Activated CD4-positive, alpha-beta T cell treated with anti-CD3 and anti-CD28 coated beads, Interleukin-2, amount 10 ng/mL, durations not matched to agents 7 days and 5 days (primary cell): ENCODE measurements at regions not wholly inside any gene's neighbourhood (a gene's known extent, or its start where the extent isn't known, plus 50 kb on each side); places are given as distances from the start of the nearest gene placed in this dataset.

Experiments used
- CTCF ChIA-PET: fragments of 350-600 bp; sonication (Branson Sonifier 250); formaldehyde crosslinking; loops from one replicate; lab custom pipeline; 2021; ENCODE audit warnings: antibody characterized with exemption; lab: Charles Lee
- POLR2A ChIA-PET: fragments of 350-600 bp; sonication (Branson Sonifier 250); formaldehyde crosslinking; loops from one replicate; lab custom pipeline; 2021; ENCODE audit warnings: antibody characterized with exemption; lab: Charles Lee
- DNase-seq: peaks from one replicate; pipeline ENCODE4 v3.0.0-alpha.2; 2020
- H3K27ac Mint-ChIP-seq: one replicate; pipeline ENCODE4 v1.8.0; 2021; ENCODE audit warnings: mild to moderate bottlenecking, moderate library complexity, mixed read lengths
- H3K27me3 Mint-ChIP-seq: one replicate; pipeline ENCODE4 v1.8.0; 2021; ENCODE audit warnings: mixed read lengths
- H3K36me3 Mint-ChIP-seq: one replicate; pipeline ENCODE4 v1.8.0; 2021; ENCODE audit warnings: low read depth, mixed read lengths
- H3K4me1 Mint-ChIP-seq: one replicate; pipeline ENCODE4 v1.8.0; 2021; ENCODE audit warnings: mixed read lengths
- H3K4me3 Mint-ChIP-seq: one replicate; pipeline ENCODE4 v1.8.0; 2021; ENCODE audit warnings: mild to moderate bottlenecking, moderate library complexity, mixed read lengths
- H3K9me3 Mint-ChIP-seq: one replicate; pipeline ENCODE4 v1.8.0; 2021; ENCODE audit warnings: mixed read lengths

DNA sequence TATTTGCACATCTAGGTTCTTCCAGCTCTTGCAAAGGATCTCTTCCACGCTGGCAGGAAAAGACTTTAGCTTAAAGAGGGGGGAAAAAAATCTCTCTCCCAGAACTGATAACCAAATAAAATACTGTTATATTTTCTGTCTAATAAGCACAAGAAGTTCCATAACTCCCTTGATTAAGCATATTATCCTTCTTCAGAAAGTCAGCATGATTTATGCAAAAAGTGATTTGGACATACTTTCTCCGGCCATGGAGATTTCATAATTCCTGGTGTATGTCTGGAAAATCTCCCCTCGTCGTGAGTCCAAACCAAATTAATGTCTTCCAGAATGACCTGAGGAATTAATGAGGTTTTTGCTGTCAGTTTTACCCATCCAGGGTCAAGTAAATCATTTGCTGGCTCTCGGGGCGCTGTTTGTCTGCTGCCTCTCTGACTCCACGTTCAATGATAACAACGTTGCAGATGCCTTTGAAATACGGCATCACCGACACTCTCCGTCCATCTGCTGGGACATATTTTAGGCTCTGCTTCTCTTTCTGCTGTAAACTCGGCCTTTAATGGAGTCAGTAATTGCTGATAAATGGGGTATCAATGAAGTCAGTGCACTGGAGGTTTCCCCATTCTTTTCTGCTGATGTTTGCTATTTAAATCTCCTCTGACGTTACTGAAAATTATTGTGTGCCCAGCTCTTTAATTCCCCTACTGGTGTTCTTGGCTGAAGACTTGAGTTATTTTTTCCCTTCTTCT lies 112.9 kb downstream of the HLX start:
- CTCF ChIA-PET: no interaction called here
- peaks cover 3% of the 10 kb centered on the region for H3K27me3 Mint-ChIP-seq

DNA sequence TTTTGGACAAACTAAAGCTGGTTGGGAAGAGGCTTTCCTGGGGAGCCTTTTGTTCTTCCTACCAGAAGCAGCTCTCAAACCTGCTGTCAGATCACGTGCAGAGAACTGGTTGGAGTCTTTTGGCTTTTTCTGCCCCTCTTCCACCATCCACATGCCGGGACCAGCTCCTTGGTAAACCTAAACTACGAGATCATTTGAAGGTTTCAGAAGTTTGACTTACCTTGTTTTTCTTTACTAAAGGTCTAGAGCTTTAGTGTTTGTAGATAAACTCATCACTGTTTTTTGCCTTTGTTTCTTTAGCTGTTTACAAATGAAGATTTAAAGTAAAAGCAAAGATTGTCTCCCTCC lies 113.4 kb downstream of the HLX start:
- H3K27ac Mint-ChIP-seq: no peak overlapping the region
- H3K9me3 Mint-ChIP-seq: peaks cover 5% of the 10 kb centered on the region
- peaks cover 3% of the 10 kb centered on the region for H3K27me3 Mint-ChIP-seq
- H3K36me3 Mint-ChIP-seq: no peaks in the 10 kb centered on the region
- ChIA-PET POLR2A (no interaction called here), CTCF (no interaction called here)
- H3K4me1 Mint-ChIP-seq: no peaks in the 10 kb centered on the region
- no peak overlapping the region for H3K4me3 Mint-ChIP-seq
- no peak for DNase-seq

More for the DNA sequence above, 112.9 kb downstream of the HLX start:
- no peak for DNase-seq
- H3K4me3 Mint-ChIP-seq: no peak overlapping the region
- no peaks in the 10 kb centered on the region for H3K36me3 Mint-ChIP-seq
- POLR2A ChIA-PET: no interaction called here
- no peak overlapping the region for H3K27ac Mint-ChIP-seq
- H3K9me3 Mint-ChIP-seq: peaks cover 3% of the 10 kb centered on the region
- H3K4me1 Mint-ChIP-seq: no peaks in the 10 kb centered on the region

DNA sequence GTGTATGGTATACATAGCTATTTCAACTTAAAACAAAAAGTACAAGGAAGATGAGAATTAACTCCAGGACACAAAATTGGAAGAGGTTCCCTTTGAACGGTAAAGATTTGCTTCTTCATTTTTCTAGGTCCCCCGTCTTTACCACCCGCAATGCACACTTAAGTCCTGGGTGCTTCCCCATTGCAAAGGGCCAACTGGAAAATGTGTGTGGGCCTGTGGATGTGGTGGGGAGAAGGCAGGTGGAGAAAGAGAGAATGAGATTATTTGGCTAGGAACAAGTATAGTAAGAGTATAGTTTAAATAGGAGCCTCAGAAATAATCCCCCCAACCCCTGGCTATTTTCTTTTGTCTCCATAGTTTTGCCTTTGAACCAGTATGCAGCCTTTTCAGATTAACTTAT lies 115.4 kb downstream of the HLX start:
- H3K27ac Mint-ChIP-seq: no peak overlapping the region
- no peaks in the 10 kb centered on the region for H3K36me3 Mint-ChIP-seq
- CTCF ChIA-PET: no interaction called here
- DNase-seq: no peak
- H3K9me3 Mint-ChIP-seq: peaks cover 5% of the 10 kb centered on the region
- H3K27me3 Mint-ChIP-seq: no peaks in the 10 kb centered on the region
- POLR2A ChIA-PET: no interaction called here
- H3K4me1 Mint-ChIP-seq: no peaks in the 10 kb centered on the region
- no peak overlapping the region for H3K4me3 Mint-ChIP-seq

DNA sequence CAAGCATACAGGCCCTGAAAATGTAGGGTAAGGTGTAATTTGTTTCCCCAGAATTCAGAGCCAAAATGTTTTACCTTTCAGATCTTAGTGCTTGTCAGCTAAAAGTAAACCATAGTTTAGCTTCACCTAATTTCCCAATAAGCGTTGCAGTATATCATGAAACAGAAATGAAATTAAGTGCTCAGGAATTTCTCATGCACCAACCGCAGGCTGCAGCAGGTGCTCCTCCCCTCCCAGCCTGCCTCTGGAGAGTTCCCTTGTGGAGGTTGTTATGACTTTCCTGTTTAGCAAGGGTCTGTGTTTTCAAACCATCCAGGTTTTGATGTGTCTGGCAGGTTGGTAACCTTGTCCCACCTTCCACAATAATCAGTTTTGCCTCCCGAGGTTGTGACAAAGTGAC lies 118.5 kb downstream of the HLX start:
- Mint-ChIP-seq H3K9me3 (peaks cover 5% of the 10 kb centered on the region), H3K27me3 (no peaks in the 10 kb centered on the region), H3K27ac (no peak overlapping the region), H3K36me3 (no peaks in the 10 kb centered on the region), H3K4me3 (no peak overlapping the region), H3K4me1 (no peaks in the 10 kb centered on the region)
- CTCF ChIA-PET: no interaction called here
- POLR2A ChIA-PET: no interaction called here
- no peak for DNase-seq

DNA sequence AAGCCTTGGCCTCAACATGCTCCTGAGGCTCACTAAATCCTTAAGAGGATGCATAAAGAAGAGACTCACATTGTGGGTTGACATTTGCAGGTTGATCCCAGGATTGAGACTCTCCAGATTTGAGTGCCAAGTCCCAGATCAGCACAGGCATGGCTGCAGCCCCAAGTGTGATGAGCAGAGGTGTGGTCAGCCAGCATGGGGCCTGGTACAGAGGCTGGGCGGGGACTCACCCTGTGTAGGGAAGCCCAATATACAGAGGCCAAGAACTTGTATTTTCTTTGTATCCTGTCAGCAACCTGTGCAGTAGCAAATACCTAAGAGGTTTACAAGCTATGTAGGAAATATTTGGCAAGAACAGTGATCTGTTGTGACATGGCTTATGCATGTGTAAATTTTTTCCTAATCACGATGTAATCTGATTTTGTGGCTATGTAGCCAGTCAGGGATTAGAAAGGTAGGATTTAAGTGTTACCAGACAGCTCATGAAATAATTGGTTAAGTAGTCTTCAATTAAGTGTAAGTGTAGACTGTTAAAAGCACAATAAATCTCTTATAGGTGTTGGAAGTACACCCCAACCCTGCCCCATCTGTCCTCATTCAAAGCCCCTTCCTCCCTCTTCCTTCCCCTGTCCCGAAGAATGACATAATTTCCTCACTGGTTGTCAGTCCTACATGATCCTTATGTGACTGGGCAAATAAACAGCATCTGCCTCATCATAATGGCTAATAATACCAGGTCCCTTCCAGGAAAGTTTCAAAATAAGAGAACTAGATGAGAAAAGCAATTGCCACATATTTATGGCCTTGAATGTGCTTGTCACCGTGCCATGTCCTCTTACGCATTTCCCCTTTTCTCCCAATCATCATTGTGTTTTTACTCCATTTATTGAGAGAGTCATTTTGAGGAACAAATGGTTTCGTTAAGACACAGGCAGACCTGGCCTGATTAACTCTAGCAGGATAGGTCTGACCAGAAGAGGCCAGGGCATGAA lies 120.9 kb downstream of the HLX start:
- Mint-ChIP-seq H3K36me3 (no peaks in the 10 kb centered on the region), H3K4me1 (no peaks in the 10 kb centered on the region), H3K27ac (no peak overlapping the region), H3K4me3 (no peak overlapping the region), H3K9me3 (peaks cover 5% of the 10 kb centered on the region), H3K27me3 (no peaks in the 10 kb centered on the region)
- POLR2A ChIA-PET: no interaction called here
- DNase-seq: no peak
- CTCF ChIA-PET: no interaction called here

DNA sequence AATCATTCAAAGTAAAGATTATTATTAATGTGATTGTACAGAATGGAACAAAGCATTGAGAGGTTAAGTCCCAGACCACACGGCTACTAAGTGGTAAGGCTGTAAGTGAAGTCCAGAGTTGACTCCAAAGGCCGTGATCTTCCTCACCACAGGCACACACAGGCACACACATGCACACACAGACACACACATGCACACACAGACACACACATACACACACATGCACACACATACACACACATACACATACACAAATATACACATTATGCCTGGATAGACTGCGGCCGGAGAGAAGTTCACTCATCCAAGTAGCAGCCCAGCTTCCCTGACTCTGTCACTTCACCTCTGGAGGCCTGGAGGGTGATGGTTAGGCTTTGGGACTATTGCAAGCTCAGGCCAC lies 121.9 kb downstream of the HLX start:
- Mint-ChIP-seq H3K27ac (no peak overlapping the region), H3K9me3 (peaks cover 5% of the 10 kb centered on the region), H3K27me3 (no peaks in the 10 kb centered on the region), H3K4me3 (no peak overlapping the region), H3K36me3 (no peaks in the 10 kb centered on the region), H3K4me1 (no peaks in the 10 kb centered on the region)
- POLR2A ChIA-PET: no interaction called here
- CTCF ChIA-PET: no interaction called here
- no peak for DNase-seq

DNA sequence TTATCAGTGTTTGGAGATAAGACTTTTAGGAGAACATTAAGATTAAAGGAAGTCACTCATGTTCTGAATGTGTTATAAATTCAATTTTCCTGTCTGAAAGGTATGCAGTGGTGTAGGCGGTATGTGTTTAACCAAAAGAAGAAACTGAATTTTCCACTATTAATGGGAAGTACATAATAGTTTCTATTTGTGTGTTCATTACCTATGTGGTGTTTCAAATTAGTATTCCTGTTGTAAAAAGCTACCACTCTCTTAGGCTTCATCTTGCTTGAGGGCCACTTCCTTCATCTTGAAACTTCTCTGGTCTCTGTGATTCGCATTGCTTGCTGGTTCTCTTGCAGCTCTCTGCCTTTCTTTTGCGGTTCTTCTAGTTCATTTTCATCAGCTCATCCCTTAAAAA lies 123.4 kb downstream of the HLX start:
- POLR2A ChIA-PET: no interaction called here
- no peak overlapping the region for H3K4me3 Mint-ChIP-seq
- no peak overlapping the region for H3K27ac Mint-ChIP-seq
- no peaks in the 10 kb centered on the region for H3K9me3 Mint-ChIP-seq
- no peaks in the 10 kb centered on the region for H3K36me3 Mint-ChIP-seq
- DNase-seq: no peak
- CTCF ChIA-PET: no interaction called here
- no peaks in the 10 kb centered on the region for H3K27me3 Mint-ChIP-seq
- no peaks in the 10 kb centered on the region for H3K4me1 Mint-ChIP-seq

DNA sequence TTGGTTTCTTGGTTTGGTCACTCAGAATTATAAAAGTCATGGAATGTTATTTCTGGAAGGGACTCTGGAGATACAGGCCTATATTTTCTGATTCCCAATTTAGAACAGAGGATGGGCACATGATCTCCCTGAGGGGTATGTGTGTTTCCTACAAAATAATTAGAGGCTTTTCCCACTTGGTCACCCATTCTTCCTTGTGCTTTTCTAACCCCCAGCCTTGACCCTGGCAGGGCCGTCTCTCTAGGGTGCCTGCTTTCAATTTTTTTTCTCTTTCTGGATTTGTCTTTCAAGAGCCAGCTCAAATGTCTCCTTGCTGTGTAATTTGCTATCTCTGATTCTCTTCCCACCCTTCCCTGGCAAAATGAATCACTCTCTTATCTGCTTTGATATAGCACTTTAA lies 131.9 kb downstream of the HLX start:
- H3K27ac Mint-ChIP-seq: no peak overlapping the region
- no peaks in the 10 kb centered on the region for H3K36me3 Mint-ChIP-seq
- H3K9me3 Mint-ChIP-seq: no peaks in the 10 kb centered on the region
- DNase-seq: no peak
- ChIA-PET POLR2A (no interaction called here), CTCF (no interaction called here)
- H3K4me3 Mint-ChIP-seq: no peak overlapping the region
- no peaks in the 10 kb centered on the region for H3K4me1 Mint-ChIP-seq
- no peaks in the 10 kb centered on the region for H3K27me3 Mint-ChIP-seq

DNA sequence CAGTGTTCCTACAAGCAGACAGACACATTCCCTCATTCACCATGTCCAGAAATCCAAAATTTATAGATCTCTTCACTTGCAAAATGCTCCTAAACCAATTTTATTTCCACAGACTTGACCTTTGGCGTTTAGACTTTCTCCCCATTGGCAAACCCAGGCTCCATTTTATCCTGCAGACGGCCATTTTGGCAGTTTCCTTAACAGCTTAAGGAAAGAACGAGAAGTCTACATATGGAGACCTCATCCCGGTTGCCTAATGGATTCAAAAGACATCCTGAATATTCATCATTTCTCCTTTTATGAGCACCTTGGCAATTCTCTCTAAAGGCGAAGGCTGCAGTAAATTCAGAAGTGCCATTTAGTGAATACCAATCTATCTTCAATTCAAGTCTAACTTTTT lies 132.9 kb downstream of the HLX start:
- Mint-ChIP-seq H3K27me3 (no peaks in the 10 kb centered on the region), H3K4me3 (no peak overlapping the region), H3K9me3 (no peaks in the 10 kb centered on the region), H3K27ac (no peak overlapping the region), H3K36me3 (no peaks in the 10 kb centered on the region), H3K4me1 (no peaks in the 10 kb centered on the region)
- DNase-seq: no peak
- POLR2A ChIA-PET: no interaction called here
- CTCF ChIA-PET: no interaction called here

DNA sequence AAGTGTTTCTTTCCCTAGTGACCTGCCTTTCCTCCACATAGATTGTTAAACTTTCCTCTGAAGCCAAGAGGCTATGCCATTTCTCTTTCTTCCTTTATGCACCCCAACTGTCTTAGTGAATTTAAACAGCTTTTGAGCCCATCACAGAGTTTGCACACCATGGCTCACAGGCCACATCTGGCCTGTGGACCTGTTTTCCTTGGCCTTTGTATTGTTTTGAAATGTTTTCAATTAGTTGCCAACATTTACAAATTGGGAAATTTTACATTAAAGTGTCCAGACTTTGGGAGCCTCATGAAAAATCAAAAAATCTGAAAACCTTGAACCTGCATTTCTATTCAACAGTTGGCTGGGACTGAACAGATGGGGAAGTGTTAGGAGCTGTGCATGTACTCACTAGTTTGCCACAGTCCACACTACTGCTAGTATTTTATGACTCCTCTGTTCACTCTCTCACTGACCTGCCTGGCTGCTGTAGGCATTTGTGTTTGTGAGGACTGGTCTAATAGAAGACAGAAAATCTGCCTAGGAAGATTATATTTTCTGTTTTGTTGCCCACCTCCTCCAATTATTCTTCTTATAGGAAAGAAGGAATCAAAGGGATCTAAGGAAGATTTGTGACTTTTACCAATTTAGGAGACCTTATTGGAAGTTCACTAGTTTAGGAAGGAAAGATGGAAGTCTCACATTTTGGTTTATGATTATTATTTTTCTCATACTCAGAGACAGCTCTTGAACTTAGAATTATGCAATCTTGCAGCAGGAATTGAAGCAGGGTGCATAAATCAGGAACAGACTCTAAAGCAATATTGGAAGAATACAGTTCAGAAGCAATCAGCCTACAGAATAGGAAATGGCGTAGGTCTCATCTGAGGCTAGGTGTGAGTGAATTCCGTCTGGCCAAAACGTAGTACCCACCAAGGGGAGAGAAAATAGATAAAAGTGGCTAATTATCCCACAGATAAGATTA lies 134.7 kb downstream of the HLX start:
- CTCF ChIA-PET: no interaction called here
- H3K4me1 Mint-ChIP-seq: no peaks in the 10 kb centered on the region

DNA sequence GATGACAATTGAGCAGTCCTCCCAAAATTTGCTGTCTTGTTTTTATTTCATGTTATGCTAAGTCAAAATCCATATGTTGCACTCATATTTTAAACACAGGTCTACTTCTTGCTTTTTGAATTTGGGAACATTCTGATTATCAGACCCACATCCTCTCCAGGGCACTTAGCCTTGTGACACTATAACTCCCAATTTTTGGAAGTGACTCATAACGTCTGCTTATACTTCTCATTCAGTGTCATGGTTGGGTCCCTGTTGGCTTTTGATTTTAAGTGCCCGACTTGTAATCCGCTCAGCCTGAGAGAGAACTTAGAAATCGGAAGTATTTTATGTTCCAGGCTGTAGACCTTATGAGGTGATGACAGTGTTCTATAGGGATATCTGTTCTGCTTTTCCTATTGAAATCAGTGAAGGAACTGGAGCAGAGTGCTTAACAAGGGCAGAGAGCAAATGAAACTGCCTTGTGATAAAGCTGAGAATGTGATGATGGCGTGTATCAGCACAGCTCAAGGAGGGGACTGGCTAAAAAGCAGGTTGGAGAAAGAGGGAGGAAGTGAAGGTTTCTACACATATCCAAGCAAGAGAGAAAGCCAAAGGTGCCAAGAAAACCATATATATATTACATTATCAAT lies 136.0 kb downstream of the HLX start:
- no peak overlapping the region for H3K27ac Mint-ChIP-seq

More for the DNA sequence above, 134.7 kb downstream of the HLX start:
- H3K27ac Mint-ChIP-seq: no peak overlapping the region
- no peak for DNase-seq
- H3K27me3 Mint-ChIP-seq: no peaks in the 10 kb centered on the region
- H3K9me3 Mint-ChIP-seq: no peaks in the 10 kb centered on the region
- POLR2A ChIA-PET: no interaction called here
- H3K36me3 Mint-ChIP-seq: no peaks in the 10 kb centered on the region
- no peak overlapping the region for H3K4me3 Mint-ChIP-seq

DNA sequence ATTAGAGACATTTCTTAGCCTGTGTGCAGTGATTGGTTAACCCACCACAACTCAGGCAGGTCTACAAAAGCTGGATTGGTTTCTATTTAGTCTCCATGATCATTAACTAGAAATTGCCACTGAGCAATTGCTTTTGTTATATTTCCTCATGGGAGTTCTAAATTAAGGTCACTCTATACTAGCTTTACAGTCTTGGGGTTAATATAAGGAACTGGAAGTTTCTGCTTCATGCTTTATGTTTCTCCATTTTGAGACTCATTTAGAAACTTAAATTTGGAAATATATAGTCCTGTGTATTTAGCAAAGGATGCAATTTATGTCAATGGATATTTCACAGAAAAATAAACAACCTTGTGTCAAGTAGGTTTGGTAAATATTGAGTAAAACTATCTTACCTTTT lies 137.5 kb downstream of the HLX start:
- H3K4me1 Mint-ChIP-seq: no peaks in the 10 kb centered on the region
- ChIA-PET CTCF (interaction anchor here (1.2 kb wide), 1 partner anchor 8 kb away, joined by 4 read pairs; no protein-coding TSS in a partner anchor), POLR2A (no interaction called here)

More for the DNA sequence above, 136.0 kb downstream of the HLX start:
- no peaks in the 10 kb centered on the region for H3K36me3 Mint-ChIP-seq
- H3K27me3 Mint-ChIP-seq: no peaks in the 10 kb centered on the region
- ChIA-PET CTCF (interaction anchor here (1.2 kb wide), 1 partner anchor 9 kb away, joined by 4 read pairs; no protein-coding TSS in a partner anchor), POLR2A (no interaction called here)
- no peak for DNase-seq
- no peak overlapping the region for H3K4me3 Mint-ChIP-seq
- no peaks in the 10 kb centered on the region for H3K4me1 Mint-ChIP-seq
- H3K9me3 Mint-ChIP-seq: no peaks in the 10 kb centered on the region

More for the DNA sequence above, 137.5 kb downstream of the HLX start:
- Mint-ChIP-seq H3K27me3 (no peaks in the 10 kb centered on the region), H3K9me3 (no peaks in the 10 kb centered on the region), H3K36me3 (no peaks in the 10 kb centered on the region), H3K27ac (no peak overlapping the region), H3K4me3 (no peak overlapping the region)
- DNase-seq: no peak
